Activated CD4-positive, alpha-beta T cell treated with anti-CD3 and anti-CD28 coated beads, Interleukin-2, amount 50 U/mL, for 24 hours (primary cell): ENCODE measurements at regions not wholly inside any gene's neighbourhood (a gene's known extent, or its start where the extent isn't known, plus 50 kb on each side); places are given as distances from the start of the nearest gene placed in this dataset.

ENCODE experiments used
- DNase-seq, 2 donors: peaks; one replicate each; pipeline ENCODE4 v3.0.0-alpha.2; 2020; ENCODE audit warnings: low read depth in 1 of 2, low spot score in 1 of 2

GRCh38 chr12:88251798-88252197 lies 109.7 kb downstream of the TMTC3 start:
- DNase-seq = no peak

- no peak for DNase-seq
Observed at GRCh38 chr12:88253371-88253978, 111.4 kb downstream of the TMTC3 start.

GRCh38 chr12:88255224-88255623 lies 113.1 kb downstream of the TMTC3 start:
- DNase-seq = no peak

GRCh38 chr12:88255847-88256246 lies 113.7 kb downstream of the TMTC3 start:
- no peak for DNase-seq

- no peak for DNase-seq
Observed at GRCh38 chr12:88258396-88258795, 116.3 kb downstream of the TMTC3 start.

- DNase-seq = no peak
Observed at GRCh38 chr12:88266806-88267360, 124.8 kb downstream of the TMTC3 start.

GRCh38 chr12:88267630-88268029 lies 125.5 kb downstream of the TMTC3 start:
- DNase-seq = no peak

- no peak for DNase-seq
Observed at GRCh38 chr12:88272456-88272855, 130.3 kb downstream of the TMTC3 start.

GRCh38 chr12:88273450-88273849 lies 131.3 kb downstream of the TMTC3 start:
- no peak for DNase-seq

- DNase-seq = no peak
Observed at GRCh38 chr12:88273875-88274274, 131.8 kb downstream of the TMTC3 start.

- DNase-seq = no peak
Observed at GRCh38 chr12:88291498-88292131, 149.5 kb downstream of the TMTC3 start.

- DNase-seq = no peak
Observed at GRCh38 chr12:88298014-88298682, 156.0 kb downstream of the TMTC3 start.

GRCh38 chr12:88298761-88299242 lies 156.7 kb downstream of the TMTC3 start:
- DNase-seq = peak in 1 of 2 donors; percentile 12

GRCh38 chr12:88299567-88300101 lies 157.5 kb downstream of the TMTC3 start:
- DNase-seq = peak in 1 of 2 donors; percentile 32

- no peak for DNase-seq
Observed at GRCh38 chr12:88300931-88301330, 158.8 kb downstream of the TMTC3 start.

GRCh38 chr12:88303335-88303734 lies 161.2 kb downstream of the TMTC3 start:
- no peak for DNase-seq

- DNase-seq = no peak
Observed at GRCh38 chr12:88305254-88305890, 163.3 kb downstream of the TMTC3 start.

GRCh38 chr12:88306471-88307069 lies 164.5 kb downstream of the TMTC3 start:
- no peak for DNase-seq

- no peak for DNase-seq
Observed at GRCh38 chr12:88307961-88308360, 165.9 kb downstream of the TMTC3 start.

- no peak for DNase-seq
Observed at GRCh38 chr12:88308825-88309224, 166.7 kb downstream of the TMTC3 start.

- no peak for DNase-seq
Observed at GRCh38 chr12:88309546-88309945, 167.4 kb downstream of the TMTC3 start.
